Stimulated activated CD4-positive, alpha-beta T cell treated with anti-CD3 and anti-CD28 coated beads, Interleukin-15, amount 100 ng/mL, for 24 hours (primary cell): ENCODE measurements at regions not wholly inside any gene's neighbourhood (a gene's known extent, or its start where the extent isn't known, plus 50 kb on each side); places are given as distances from the start of the nearest gene placed in this dataset.

Experiments used
- DNase-seq: peaks from one replicate; pipeline ENCODE4 v3.0.0-alpha.2; 2020

DNA sequence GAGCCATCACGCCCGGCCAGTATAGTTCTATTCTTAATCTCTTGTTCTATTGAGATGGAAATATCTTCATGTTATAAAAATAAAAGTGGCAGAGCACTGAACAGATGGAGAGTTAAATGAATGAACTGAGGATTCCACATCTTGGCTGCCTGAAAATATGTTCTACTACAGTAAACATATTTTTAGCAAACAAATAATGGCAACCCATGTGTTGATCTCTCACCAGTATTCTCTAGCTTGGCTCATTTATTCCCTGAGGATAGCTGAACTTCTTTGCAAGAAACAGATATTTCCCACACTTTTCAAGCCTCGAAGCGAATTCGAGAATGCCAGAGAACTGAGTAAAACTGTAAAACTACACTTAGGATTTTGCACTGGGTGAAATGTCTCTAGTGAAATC lies 58.9 kb downstream of the DIRAS3 start:
- DNase-seq, result no peak

DNA sequence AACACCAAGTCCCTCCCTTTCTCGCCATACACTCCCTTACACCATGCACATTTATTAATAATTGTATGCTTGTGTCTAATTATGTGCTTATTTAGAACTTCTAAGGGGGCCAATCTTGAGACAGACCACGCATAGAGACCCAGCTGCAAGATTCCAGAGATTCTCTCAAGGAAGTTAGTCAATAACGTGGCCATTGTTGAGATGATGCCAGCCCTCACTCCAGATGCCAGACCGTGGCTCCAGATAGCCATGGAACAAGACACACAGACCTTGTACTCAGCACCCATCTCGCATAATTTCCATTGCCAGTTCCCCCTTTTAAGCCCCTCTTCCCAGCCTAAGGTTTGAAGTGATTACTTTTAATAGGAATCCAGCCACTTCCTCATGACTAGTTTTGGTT lies 62.4 kb downstream of the DIRAS3 start:
- no peak for DNase-seq

DNA sequence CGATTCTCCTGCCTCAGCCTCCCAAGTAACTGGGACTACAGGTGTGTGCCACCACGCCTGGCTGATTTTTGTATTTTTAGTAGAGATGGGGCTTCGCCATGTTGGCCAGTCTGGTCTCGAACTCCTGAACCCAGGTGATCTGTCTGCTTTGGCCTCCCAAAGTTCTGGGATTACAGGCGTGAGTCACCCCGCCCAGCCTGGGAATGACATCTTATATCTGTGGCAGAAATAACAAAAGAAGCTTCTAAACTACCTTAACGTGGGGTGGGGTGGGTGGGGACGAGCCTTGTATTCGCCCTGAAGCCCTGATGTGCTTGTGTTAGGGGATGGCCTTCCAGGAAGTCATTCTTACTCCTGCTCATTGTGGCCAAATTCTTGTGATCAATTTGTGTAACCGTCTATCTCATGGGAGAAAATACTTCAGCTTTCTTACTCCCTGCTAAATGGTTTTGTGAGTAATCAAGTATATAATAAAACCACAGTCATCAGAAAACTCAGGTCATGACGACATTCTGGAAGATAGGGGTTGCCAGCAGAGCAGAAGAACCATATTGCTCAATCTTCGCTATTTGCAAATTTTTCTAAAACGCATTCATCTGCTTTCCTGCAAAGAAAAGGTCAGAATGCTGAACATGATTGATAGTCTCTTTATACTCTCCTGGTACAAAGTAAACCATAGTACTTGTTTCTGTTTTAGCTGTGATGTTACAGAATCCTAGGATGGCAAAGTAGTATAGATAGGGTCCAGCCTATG lies 63.2 kb downstream of the DIRAS3 start:
- DNase-seq, result no peak

DNA sequence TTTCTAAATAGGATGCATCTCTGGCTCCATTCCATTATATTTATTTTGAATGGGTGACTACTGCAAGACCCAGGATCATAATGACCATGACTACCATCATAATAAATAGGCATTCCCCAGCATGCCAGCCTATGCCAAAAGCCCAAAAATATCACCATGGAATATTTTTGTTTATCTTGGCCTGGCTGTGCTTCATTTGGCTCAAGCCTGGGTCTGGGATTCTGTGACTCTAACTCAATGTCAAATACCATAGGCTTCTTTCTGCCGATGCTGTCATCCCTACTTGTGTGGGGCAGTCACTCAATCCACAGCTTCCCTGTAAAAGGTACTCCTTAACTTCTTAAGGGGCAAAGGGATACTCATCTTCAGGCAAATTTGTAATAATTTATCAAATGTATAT lies 66.6 kb downstream of the DIRAS3 start:
- no peak for DNase-seq

DNA sequence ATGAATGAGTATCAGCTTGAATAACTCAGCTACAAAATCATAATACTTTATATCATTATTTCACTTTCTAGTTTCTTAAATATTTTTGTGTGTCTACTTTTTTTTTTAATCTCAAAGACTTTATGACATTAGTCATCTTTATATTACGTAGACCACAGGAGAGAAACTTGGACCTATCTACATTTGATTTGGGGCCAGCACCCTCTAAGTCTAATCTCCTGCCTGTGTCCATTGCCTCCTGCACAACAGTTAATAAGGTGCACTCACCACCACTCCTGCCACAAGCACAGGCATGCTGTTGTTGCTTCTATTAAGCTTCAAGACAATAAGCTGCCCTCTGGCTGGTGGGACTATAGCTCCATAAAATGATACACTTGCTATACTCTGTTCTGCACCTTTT lies 70.4 kb downstream of the DIRAS3 start:
- no peak for DNase-seq

DNA sequence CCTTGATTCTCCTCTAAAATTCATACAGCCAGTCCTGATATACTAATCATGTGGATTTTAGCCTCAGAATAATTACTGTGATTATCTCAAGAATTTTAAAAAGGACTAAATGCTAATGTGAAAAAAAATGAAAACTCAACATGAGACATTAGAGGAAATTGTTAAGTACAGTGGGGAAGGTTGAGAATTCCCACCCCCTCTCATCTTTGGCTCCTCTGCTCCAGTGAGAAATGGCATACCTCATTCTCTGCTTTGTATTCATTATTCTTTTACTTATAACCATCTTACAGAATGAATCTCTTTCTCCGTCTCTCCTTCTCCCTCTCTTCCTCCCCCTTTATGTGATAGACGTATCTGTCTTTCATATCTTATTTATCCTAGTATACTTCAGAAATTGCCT lies 70.9 kb downstream of the DIRAS3 start:
- DNase-seq, result no peak

DNA sequence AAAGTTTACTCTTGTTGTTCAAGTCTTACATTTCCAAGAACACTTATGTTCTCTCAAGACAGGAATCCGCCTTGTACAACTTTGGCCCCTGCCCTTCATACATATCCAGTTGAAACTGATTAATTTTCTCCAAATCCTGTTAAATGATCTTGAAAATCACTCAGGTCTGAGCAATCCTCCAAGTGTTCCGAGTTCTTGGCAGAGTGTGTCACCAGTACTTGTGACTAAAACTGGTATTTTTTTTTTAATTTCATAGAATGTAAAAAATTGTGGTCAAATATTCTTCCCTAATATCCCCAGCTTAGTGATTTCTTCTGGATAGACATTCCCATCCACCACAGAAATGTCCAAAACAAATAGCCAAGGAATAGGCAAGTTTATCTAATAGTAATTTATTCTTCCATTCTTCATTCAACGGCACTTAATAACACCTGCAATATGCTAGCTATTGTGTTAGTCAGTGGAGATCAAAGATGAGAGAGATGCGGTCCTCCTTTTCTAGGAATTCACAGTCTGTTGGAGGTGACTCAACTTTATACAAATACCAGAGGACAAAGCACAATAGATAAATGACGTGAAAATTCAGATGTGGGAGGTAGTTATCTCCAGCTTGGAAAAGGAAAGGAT lies 71.4 kb downstream of the DIRAS3 start:
- DNase-seq, result no peak

DNA sequence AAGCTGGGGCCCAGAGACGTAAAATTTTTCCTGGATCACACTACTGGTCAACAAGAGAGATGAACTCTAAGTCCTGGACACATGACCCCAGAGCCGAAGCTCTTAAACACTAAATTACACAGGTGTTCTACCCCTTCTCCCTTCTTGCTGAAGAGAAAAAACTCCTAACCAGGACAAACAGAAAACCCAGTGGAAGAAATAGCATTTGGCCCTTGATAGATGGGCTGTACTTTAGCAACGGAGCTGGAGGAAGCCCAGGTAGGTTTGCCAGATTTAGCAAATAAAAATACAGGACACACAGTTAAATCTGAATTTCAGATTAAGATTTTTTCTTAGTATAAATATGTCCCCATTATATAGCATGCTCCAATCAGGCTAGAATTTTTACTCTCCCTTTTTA lies 72.7 kb downstream of the DIRAS3 start:
- no peak for DNase-seq

DNA sequence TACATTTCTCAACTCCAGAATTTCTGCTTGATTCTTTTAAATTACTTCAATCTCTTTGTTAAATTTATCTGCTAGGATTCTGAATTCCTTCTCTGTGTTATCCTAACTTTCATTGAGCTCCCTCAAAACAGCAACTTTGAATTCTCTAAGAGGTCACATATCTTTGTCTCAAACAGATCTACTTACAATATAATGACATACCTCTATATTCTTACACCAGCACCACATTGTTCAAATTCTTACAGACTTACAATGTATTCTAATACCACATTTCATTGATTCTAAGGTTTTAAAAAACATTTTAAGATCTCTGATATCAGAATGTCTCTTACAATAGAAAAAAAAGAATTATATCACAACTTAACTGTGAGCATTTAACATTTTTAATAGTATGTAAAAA lies 77.4 kb downstream of the DIRAS3 start:
- no peak for DNase-seq

DNA sequence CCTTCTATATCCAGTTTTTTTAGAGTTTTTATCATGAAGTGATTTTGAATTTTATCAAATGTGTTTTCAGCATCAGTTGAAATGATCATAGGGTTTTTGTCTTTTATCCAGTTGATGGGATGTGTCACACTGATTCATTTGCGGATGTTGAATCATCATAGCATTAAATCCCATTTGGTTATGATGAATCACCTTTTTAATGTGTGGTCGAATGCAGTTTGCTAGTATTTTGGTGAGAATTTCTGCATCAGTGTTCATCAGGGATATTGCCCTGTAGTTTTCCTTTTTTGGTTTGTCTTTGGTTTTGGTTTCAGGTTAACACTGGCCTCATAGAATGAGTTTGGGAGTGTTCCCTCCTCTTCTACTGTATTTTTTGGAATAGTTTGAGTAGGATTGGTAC lies 80.3 kb downstream of the DIRAS3 start:
- DNase-seq, result no peak

DNA sequence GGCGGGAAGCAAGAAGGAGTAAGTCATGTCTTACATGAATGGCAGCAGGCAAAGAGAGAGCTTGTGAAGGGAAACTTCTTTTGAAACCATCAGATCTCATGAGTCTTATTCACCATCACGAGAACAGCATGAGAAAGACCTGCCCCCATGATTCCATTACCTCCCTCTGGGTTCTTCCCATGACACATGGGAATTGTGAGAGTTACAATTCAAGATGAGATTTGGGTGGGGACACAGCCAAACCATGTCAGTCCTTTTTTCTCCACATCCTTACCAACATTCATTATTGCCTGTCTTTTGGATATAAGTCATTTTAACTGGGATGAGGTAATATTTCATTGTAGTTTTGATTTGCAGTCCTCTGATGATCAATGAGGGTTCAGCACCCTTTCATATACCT lies 81.0 kb downstream of the DIRAS3 start:
- DNase-seq, result no peak

DNA sequence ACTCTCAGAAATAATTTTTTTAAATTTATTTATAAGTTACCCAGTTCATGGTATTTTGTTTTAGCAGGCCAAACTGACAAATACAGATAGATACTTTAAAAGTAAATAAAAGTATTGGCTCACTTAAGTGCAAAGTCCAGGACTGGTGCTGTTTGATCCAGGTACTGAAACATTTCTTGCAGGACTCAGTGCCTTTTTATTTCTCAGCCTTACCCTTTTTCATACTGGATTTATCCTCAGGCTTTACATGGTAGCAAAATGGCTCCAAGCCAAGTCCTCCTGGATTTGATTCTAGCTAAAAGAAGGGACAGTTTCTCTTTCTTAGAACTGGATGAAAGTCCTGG lies 83.8 kb downstream of the DIRAS3 start:
- no peak for DNase-seq

DNA sequence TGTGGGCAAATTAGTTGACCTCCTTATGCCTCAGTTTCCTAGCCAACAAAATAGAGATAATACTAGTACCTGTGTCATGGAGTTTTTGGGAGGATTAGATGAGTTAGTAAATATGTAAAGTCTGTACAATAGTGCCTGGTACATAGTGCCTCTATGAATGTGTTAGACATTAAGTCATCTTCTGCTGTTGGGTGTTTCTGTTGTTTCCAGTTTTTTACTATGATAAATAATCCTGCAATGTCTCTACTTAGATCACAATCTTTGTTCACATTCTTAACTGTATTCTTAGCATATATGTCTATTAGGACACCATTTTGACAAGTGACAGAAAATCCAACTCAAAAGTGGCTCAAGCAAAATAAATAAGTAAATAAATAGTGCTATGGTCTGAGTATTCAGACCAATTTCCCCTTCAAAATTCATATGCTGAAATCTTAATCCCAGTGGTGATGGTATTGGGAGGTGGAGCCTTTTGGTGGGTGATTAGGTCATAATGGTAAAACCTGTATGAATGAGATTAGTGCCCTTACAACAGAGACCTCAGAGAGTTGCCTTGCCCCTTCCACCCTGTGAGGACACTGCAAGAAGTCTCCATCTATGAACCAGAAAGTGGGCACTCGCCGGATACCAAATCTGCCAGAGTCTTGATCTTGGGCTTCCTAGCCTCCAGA lies 84.3 kb downstream of the DIRAS3 start:
- no peak for DNase-seq

DNA sequence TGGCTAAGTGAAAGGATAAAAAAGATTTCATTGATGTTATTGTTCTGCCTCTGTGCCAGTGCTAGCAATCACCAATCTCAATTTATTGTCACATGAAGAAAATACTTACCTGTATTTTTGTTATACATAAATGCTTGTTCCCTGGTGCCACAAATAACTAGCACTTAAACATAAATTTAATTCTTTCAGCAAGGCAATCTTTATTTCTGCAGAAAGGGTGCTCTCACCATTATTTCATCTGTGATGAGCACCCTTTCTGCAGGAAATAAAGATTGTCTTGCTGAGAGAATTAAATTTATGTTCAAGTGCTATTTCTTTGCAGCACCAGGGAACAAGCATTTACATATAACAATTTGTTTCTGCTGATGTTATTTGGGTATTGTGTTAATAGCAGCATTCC lies 87.2 kb downstream of the DIRAS3 start:
- DNase-seq, result no peak

DNA sequence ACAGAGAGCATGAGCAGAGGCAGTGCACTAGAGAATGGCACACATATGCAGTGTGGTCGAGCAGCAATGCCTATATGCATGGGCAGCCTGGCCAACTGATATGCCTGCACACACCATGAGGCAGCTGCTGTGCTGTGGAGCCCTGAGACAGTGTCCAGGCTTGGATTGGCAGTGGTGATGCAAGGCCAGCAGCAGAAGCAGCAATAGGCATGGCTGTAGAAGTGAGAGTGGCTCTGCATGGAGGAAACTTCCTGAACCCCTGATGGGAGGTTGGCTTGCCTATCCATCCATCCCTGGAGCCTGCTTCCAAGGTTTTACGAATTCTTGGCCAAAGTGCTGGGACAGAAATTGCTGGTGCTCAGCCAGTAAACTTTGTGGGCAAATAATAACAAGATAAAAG lies 89.7 kb downstream of the DIRAS3 start:
- DNase-seq, result no peak

DNA sequence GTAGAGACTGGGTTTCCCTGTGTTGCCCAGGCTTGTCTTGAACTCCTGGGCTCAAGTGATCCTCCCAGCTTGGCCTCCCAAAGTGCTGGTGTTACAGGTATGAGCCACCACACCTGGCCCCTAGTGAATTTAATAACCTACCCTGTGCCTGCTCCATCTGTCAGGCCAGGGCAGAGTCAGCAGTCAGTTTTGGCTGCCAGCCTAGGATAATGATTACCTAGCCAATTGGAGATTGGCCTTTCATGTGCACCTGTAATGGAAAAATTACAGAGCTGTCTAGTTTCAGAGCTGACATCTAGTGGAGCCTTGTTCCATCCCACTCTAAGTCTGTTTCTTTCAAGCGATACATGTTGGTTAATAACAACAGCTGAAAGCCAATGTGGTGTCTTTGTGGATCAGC lies 92.0 kb downstream of the DIRAS3 start:
- DNase-seq, result no peak

DNA sequence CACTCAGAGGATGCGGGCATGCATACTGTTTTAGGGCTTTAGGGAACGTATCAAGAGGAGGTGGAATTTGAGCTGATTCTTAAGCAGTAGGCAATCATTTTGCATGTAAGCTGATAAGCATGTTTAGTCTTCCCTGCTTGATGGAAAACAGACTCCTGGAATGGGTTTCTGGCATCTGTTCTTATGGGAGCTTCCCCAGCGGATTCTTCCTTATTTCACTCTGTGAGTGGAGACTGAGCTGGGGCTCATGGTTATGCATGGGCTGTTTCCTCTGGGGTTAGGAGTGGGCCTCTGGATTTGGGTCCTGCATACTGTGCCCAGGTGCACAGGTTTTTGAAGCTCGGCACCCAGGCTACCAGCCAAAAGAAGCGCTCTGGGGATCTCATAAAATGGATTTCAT lies 93.4 kb downstream of the DIRAS3 start:
- no peak for DNase-seq

DNA sequence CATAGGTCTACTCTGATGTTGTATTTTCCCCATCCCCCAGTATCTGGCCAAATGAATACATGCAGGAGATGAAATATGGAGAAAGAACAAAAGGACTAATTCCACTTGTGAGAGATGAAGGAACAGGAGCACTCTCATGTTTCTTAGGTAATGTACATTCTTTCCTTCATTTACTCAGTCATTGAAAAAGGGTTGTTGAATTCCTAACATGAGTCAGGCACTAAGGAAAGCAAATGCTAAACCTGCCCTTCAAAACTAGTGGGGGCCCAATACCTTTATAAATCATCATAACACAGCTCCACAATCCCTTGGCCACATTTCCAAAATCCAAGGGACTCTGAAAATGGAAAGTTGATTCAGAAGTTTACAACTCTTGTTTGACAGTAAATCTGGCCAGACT lies 94.3 kb downstream of the DIRAS3 start:
- no peak for DNase-seq

DNA sequence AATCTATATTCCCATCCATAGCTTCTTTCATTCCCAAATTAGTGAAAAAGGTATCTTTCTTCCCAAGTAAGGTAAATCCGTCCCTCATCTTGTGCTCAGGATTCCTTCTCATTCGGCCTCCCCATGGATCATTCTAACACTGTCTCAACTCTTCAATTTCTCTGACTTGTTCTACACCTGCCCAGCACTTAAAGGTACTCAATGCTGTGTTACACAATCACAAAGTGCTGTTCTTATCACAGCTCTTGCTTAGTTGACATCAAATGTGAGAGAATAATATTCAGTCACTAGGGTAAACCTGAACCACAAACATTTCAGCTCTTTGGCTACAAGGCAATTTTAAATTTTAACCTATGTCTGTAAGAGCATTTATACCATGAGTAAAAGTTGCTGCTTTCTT lies 94.8 kb downstream of the DIRAS3 start:
- DNase-seq, result no peak

DNA sequence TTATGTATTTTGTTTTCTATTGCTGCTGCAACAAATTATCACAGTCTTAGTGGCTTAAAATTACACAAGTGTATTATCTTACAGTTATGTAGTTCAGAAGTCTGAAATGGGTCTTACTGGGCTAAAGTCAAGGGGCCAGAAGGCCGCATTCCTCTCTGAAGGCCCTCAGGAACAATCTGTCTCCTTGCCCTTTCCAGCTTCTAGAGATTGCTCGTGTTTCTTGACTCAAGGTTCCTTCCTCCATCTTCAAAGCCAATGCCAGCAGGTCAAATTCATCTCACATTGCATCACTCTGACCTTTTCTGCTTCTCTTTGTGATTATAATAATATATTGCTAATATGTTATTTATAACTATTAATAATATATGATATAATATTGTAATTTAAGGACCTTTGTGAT lies 97.1 kb downstream of the DIRAS3 start:
- DNase-seq, result no peak

DNA sequence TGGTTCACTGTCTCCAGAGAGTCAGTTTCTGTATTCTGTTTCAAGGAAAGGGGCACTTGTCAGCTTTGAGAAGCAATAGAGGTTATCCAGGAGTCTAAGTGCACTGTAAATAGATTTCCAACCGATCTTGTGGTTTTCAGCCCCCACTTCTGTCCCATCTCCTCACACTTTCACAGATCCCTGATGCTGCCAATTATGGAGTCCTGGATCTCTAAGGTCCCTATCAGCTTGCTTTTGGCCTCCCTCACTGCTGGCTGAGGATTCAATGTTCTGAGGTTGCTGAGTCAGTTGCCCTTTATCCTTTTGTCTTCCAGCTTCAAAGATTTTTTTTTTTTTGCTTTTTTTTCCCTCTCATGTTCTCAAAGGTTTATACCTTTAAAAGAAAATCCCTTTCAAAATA lies 98.4 kb downstream of the DIRAS3 start:
- no peak for DNase-seq

DNA sequence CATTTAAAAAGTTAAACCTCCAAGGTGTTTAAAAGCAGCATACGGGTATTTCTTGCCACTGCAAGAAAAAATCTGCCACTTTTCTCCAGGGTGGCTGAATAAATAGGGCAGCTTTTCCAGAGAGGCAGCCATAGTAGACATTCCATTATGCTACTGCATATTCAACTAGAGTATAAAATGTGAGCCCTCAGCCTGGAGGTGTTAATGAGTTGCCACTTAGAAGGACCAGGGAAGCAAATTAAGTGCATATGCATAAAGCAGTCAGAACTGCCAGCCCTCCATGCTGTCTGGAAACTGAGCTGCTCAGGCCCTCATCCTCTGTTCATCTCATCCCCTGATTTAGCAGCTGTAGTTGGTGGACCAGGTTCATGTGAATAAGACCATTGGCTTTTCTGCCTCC lies 99.4 kb downstream of the DIRAS3 start:
- DNase-seq, result no peak

DNA sequence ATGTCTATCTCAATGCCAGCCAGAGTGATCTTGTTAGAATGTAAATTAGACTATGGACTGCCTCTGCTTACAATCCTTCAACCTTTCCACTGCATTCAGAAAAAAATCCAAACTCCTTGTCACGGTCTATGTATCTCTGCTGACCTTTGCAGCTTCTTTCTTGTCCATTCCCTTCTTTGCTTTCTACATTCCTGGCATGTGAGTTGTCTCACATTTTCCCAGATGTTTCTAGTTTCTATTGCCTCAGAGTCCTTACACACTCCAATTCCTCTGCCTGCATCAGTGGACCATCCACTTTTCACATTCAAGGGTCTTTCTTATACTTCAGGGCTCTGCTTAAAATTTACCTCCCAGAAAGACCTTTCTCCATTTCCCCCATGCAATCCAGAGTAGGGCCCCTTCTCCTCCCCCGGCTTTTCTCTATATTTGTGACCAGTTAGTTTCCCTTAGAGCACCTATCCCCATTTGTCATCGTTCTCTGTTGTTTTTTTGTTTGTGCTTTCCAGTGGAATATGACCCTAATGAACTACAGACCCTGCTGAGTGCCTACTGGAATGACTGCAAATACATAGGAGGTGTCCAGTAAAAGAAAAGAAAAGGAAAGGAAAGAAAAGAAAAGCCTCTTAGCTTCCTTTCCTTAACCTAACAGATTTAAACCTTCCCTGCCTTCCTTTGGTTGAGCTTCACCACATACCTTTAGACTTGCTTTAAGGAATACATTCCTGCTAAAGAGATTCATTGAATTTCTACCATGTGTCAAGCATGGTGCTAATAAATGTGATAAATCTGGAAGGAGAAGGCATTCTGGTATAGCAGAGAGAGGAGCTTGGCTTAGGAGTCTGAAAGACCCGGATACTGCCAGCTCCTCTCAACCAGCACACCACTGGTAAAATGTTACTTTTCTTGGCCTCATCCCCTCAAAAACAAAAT lies 102.0 kb downstream of the DIRAS3 start:
- no peak for DNase-seq

DNA sequence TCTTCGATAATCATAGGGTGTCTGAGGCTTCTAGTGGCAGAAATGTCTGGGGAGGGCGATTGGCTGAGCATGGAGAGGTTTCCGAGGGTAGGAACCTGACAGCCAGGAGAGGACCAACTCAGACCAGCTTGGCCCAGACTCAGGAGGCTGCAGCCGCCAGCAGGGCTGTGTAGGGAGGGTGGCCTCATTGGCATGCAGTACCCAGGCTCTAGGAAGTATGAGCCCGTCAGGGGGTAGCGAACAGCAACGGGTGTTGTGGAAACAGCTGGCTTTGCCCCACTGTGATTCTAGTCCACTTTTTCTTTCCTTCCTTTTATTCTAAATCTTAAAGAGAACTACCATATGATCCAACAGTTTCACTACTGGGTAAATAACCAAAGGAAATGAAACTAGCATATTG lies 103.3 kb downstream of the DIRAS3 start:
- DNase-seq, result no peak
